ENCODE measurements at regions not wholly inside any gene's neighbourhood (a gene's known extent, or its start where the extent isn't known, plus 50 kb on each side); places are given as distances from the start of the nearest gene placed in this dataset.

DNA sequence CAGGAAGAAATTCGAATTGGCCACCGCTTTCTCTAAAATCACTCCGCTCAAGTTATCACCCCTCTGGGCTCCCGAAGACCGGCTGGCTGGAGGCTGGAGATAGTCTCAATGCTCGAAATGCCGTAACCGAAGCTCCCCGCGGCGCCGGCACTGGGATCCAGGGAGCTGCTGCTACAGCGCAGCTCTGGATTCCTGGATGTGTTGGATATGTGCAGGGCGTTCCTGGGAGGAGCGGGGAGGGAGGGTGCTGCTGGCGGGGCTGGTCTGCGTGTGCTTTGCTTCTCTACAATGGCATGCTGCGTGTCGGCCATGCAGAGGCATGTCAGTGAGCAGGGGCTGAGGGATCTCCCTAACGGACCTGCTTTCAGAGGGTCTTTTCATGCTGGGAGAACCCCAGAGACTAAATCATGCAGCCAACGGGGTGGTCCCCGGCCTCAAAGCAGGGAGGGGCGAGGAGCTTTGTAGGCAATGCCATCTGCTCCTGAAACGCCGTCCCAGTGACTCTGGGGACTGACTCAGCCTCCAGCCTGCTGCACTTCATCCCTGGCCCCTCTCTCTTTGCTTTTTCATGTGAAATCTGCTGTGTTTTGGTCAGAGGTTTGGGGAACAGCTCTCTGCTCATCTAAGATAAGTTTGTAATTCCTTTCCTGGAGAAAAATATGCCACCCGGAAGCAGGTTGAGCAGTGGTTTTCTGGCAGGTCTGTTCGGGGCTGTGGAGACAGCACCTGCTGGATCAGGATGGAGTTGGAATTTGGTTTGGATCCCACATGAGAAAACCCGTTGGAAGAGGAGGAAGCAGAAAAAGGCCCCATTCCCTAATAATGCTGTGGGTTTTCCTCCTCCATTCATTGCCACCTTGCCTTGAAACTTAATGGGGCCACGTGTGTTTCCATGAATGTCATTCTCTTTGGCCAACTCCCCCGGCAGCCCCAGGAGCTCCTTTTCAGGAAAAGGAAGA is 311.4 kb downstream of the SEC14L1 start:
- no peak for TF ChIP-seq CTCF (conservative IDR thresholded peaks at IDR 0.05; ENCODE audit: low read depth, low read length)
- no peak for TF ChIP-seq EZH2 (IDR thresholded peaks at IDR 0.05; ENCODE audit: low read length, unreplicated experiment)

All from PC-3 (cell line).